OCI-LY3 (cell line): ENCODE measurements at regions not wholly inside any gene's neighbourhood (a gene's known extent, or its start where the extent isn't known, plus 50 kb on each side); places are given as distances from the start of the nearest gene placed in this dataset.
"Not testable (repeated sequence)": the region's sequence is repeated elsewhere in the genome, so short reads cannot be mapped to it uniquely, and the experiment has no call there.

Experiments used
- H2AFZ ChIP-seq: fragments of 200-600, 300-600 bp; shearing (Covaris generic); 2 replicates; pipeline ENCODE4 v1.6.0; 2014; ENCODE audit warnings: antibody characterized with exemption, low read depth, low read length
- H3K27ac ChIP-seq: fragments of 200-600, 300-600 bp; sonication (generic); 2 replicates; pipeline ENCODE4 v1.5.1; 2014; ENCODE audit warnings: mild to moderate bottlenecking, low read length, moderate library complexity, mixed read lengths
- H3K27me3 ChIP-seq: fragments of 200-600, 300-600 bp; sonication (generic); 2 replicates; pipeline ENCODE4 v1.6.1; 2014; ENCODE audit warnings: low read depth, low read length, mixed read lengths
- H3K36me3 ChIP-seq: fragments of 200-600, 300-600 bp; sonication (generic); replicated peaks from 2 replicates; pipeline ENCODE3; 2014; ENCODE audit warnings: low read depth, low read length, mixed read lengths
- H3K4me1 ChIP-seq: fragments of 300-600, 200-600 bp; sonication (generic); 2 replicates; pipeline ENCODE4 v1.6.1; 2014; ENCODE audit warnings: low read length, mixed read lengths
- H3K4me2 ChIP-seq: fragments of 200-600, 300-600 bp; sonication (generic); 2 replicates; pipeline ENCODE4 v1.6.1; 2014; ENCODE audit warnings: low read length, mixed read lengths
- H3K4me3 ChIP-seq: fragments of 300-600, 200-600 bp; sonication (generic); 2 replicates; pipeline ENCODE4 v1.5.1; 2014; ENCODE audit warnings: antibody characterized with exemption, mild to moderate bottlenecking, low read length, moderate library complexity
- H3K79me2 ChIP-seq: fragments of 300-600, 200-600 bp; shearing (Covaris generic); 2 replicates; pipeline ENCODE4 v1.6.1; 2014; ENCODE audit warnings: mild to moderate bottlenecking, low read length, mixed read lengths
- H3K9ac ChIP-seq: fragments of 300-600, 200-600 bp; shearing (Covaris generic); 2 replicates; pipeline ENCODE4 v1.6.0; 2014; ENCODE audit warnings: mild to moderate bottlenecking, low read length, moderate library complexity
- H3K9me3 ChIP-seq: fragments of 200-600, 300-600 bp; shearing (Covaris generic); 2 replicates; pipeline ENCODE4 v1.6.1; 2014; ENCODE audit warnings: low read length, mixed read lengths; ENCODE audit not compliant: insufficient read depth
- H4K20me1 ChIP-seq: fragments of 200-600, 300-600 bp; sonication (generic); 2 replicates; pipeline ENCODE4 v1.6.1; 2016; ENCODE audit warnings: low read length, mixed read lengths; ENCODE audit not compliant: insufficient read depth
- CTCF ChIP-seq: fragments of 200-600, 300-600 bp; sonication (generic); IDR thresholded peaks from 2 replicates; pipeline ENCODE4 v1.5.1; 2014; ENCODE audit warnings: antibody characterized with exemption, low read length, low read depth
- EZH2phosphoT487 ChIP-seq: fragments of 200-600 bp; shearing (Covaris generic); IDR thresholded peaks from 2 replicates; pipeline ENCODE4 v1.6.1; 2018; ENCODE audit warnings: antibody characterized with exemption, mixed run types, low read depth

GRCh38 chr6:21942897-21943296, 349.3 kb downstream of the SOX4 start:
- H3K4me2 ChIP-seq = no peak overlapping the region
- no peaks in the 10 kb centered on the region for H3K9me3 ChIP-seq
- no peak overlapping the region for H3K4me3 ChIP-seq
- H3K36me3 ChIP-seq = no peaks in the 10 kb centered on the region
- H3K4me1 ChIP-seq = no peaks in the 10 kb centered on the region
- no peaks in the 10 kb centered on the region for H4K20me1 ChIP-seq
- H3K9ac ChIP-seq = no peak overlapping the region
- H3K79me2 ChIP-seq = no peaks in the 10 kb centered on the region
- no peak for TF ChIP-seq CTCF
- no peak for TF ChIP-seq EZH2phosphoT487
- no peak overlapping the region for H3K27ac ChIP-seq
- no peaks in the 10 kb centered on the region for H3K27me3 ChIP-seq
- H2AFZ ChIP-seq = no peak overlapping the region

GRCh38 chr6:21946298-21946783, 350.5 kb downstream of the PRL start:
- no peaks in the 10 kb centered on the region for H3K4me1 ChIP-seq

GRCh38 chr6:21947227-21947626, 349.6 kb downstream of the PRL start:
- not testable (repeated sequence) for H3K4me1 ChIP-seq, H3K4me3 ChIP-seq, H3K79me2 ChIP-seq, H3K27ac ChIP-seq, H3K4me2 ChIP-seq, H3K27me3 ChIP-seq, H3K9me3 ChIP-seq, H4K20me1 ChIP-seq, H3K36me3 ChIP-seq, H3K9ac ChIP-seq, H2AFZ ChIP-seq

More at GRCh38 chr6:21946298-21946783, 350.5 kb downstream of the PRL start:
- Histone ChIP-seq H3K27ac (no peak overlapping the region), H3K9ac (no peak overlapping the region), H3K4me2 (no peak overlapping the region), H3K27me3 (no peaks in the 10 kb centered on the region), H3K79me2 (no peaks in the 10 kb centered on the region), H3K9me3 (no peaks in the 10 kb centered on the region), H3K4me3 (no peak overlapping the region), H3K36me3 (no peaks in the 10 kb centered on the region), H4K20me1 (no peaks in the 10 kb centered on the region), H2AFZ (no peak overlapping the region)
- no peak for TF ChIP-seq CTCF
- TF ChIP-seq EZH2phosphoT487 = no peak

- no peaks in the 10 kb centered on the region for H3K36me3 ChIP-seq
- H4K20me1 ChIP-seq = no peaks in the 10 kb centered on the region
- H3K9ac ChIP-seq = no peak overlapping the region
- no peak overlapping the region for H3K4me2 ChIP-seq
- H3K9me3 ChIP-seq = no peaks in the 10 kb centered on the region
- H2AFZ ChIP-seq = no peak overlapping the region
- H3K79me2 ChIP-seq = no peaks in the 10 kb centered on the region
- no peaks in the 10 kb centered on the region for H3K4me1 ChIP-seq
- H3K4me3 ChIP-seq = no peak overlapping the region
- H3K27me3 ChIP-seq = no peaks in the 10 kb centered on the region
- TF ChIP-seq EZH2phosphoT487 = no peak
- no peak for TF ChIP-seq CTCF
- H3K27ac ChIP-seq = no peak overlapping the region
These were observed 349.0 kb downstream of the PRL start for GRCh38 chr6:21947731-21948386.
